ENCODE measurements at regions not wholly inside any gene's neighbourhood (a gene's known extent, or its start where the extent isn't known, plus 50 kb on each side); places are given as distances from the start of the nearest gene placed in this dataset.

DNA sequence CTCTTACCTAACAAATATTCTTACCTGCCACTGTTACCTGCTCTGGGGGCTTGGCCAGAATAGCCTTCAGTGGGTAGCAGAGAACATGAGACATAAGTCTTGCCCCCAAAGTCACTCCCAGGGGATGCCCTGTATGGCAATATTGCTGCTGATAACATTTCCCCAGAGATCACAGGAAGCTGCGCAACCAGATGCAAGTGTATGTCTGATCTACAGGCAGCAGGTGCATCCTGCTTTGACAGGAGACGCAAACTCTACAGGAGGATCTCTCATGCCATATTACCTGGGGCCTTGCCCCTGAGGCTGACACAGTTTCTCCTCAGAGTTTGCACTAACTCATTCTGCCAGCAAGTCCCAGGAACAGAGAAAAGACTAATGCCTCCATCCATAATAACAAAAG lies 174.4 kb upstream of the LPP start:
- Histone ChIP-seq H3K36me3 (no peaks in the 10 kb centered on the region), H3K4me3 (ENCODE audit: low read depth, low read length) (no peak overlapping the region), H3K27me3 (ENCODE audit: insufficient read depth, low read depth, severe bottlenecking) (no peaks in the 10 kb centered on the region), H3K9me3 (ENCODE audit: severe bottlenecking) (no peaks in the 10 kb centered on the region), H3K27ac (no peak overlapping the region)
- TF ChIP-seq, protein P1, sequence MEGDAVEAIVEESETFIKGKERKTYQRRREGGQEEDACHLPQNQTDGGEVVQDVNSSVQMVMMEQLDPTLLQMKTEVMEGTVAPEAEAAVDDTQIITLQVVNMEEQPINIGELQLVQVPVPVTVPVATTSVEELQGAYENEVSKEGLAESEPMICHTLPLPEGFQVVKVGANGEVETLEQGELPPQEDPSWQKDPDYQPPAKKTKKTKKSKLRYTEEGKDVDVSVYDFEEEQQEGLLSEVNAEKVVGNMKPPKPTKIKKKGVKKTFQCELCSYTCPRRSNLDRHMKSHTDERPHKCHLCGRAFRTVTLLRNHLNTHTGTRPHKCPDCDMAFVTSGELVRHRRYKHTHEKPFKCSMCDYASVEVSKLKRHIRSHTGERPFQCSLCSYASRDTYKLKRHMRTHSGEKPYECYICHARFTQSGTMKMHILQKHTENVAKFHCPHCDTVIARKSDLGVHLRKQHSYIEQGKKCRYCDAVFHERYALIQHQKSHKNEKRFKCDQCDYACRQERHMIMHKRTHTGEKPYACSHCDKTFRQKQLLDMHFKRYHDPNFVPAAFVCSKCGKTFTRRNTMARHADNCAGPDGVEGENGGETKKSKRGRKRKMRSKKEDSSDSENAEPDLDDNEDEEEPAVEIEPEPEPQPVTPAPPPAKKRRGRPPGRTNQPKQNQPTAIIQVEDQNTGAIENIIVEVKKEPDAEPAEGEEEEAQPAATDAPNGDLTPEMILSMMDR (IDR thresholded peaks at IDR 0.05; ENCODE audit: low read depth, low read length) = no peak
- DNase-seq = no peak

DNA sequence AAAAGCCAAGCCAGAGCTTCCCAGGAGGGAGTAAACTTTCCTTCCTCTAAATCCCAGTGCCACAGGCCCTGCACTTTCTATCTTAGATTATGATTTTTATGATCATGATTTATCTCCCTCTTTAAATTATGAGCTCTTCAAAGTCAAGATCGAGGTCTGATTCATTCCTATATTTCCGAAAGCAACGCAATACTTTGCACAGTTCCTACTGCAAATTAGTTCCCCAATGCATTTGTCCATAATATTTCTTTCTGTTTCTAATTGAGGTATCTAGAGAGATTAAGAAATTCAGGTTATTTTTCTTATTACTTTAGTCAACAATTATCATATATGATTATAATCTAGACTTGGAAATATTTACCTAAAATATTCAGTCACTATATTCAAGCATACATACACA lies 173.1 kb upstream of the LPP start:
- TF ChIP-seq, protein P1 (IDR thresholded peaks at IDR 0.05; ENCODE audit: low read depth, low read length) = no peak
- Histone ChIP-seq H3K27me3 (ENCODE audit: insufficient read depth, low read depth, severe bottlenecking) (no peaks in the 10 kb centered on the region), H3K9me3 (ENCODE audit: severe bottlenecking) (no peaks in the 10 kb centered on the region), H3K4me3 (ENCODE audit: low read depth, low read length) (no peak overlapping the region), H3K36me3 (no peaks in the 10 kb centered on the region), H3K27ac (no peak overlapping the region)
- no peak for DNase-seq

DNA sequence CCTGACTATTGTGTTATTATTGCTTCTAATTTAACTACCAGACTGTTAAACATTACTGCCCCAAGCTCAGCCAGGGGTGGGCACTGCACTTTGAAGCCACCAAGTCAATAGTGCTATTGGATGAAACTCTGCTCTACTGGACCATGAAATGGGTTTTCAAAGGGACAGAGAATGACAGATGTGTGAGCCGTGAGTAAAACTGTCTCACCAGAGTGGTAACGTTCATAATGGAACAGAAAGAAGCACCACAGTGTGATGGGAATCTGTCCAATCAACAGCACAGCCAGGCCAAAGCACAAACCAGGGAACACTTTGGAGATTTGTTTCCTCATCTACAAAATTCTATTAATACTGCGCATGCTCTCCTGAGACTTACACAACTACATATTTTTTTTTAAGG lies 171.8 kb upstream of the LPP start:
- H3K9me3 ChIP-seq (ENCODE audit: severe bottlenecking) = no peaks in the 10 kb centered on the region
- TF ChIP-seq, protein P1 (IDR thresholded peaks at IDR 0.05; ENCODE audit: low read depth, low read length) = no peak
- no peak overlapping the region for H3K27ac ChIP-seq
- no peak overlapping the region for H3K4me3 ChIP-seq (ENCODE audit: low read depth, low read length)
- H3K27me3 ChIP-seq (ENCODE audit: insufficient read depth, low read depth, severe bottlenecking) = no peaks in the 10 kb centered on the region
- no peak for DNase-seq
- no peaks in the 10 kb centered on the region for H3K36me3 ChIP-seq

DNA sequence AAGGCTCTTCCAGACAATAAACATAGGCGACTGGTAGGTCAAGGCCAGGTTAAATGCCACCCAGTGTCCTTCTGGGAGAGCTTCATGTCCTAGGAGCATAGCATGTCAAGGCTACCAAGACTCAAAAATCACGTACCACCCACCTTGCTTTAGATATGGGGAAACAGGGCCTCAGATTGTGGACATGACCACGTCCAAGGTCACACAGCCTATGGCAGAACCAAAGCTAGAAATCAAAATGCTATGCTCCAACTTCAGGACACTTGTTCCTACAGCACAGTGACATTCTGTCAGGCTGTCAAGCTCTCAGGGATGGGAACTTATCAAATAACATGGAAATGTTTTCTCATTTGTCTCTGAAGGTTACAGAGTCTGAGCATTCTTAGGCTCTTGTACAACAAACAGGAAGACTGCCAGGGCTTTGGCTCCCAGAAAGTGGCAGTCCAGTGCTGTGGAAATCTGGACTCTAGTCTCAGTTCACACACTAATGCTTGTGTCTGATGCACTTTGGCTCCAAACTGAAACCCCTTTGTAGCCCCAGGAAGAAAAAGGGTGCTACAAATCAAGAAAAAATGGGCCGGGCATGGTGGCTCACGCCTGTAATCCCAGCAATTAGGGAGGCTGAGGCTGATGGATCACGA lies 170.4 kb upstream of the LPP start:
- no peaks in the 10 kb centered on the region for H3K36me3 ChIP-seq
- no peaks in the 10 kb centered on the region for H3K27me3 ChIP-seq (ENCODE audit: insufficient read depth, low read depth, severe bottlenecking)
- H3K27ac ChIP-seq = no peak overlapping the region
- DNase-seq = no peak
- no peak overlapping the region for H3K4me3 ChIP-seq (ENCODE audit: low read depth, low read length)
- H3K9me3 ChIP-seq (ENCODE audit: severe bottlenecking) = no peaks in the 10 kb centered on the region
- TF ChIP-seq, protein P1 (IDR thresholded peaks at IDR 0.05; ENCODE audit: low read depth, low read length) = no peak

DNA sequence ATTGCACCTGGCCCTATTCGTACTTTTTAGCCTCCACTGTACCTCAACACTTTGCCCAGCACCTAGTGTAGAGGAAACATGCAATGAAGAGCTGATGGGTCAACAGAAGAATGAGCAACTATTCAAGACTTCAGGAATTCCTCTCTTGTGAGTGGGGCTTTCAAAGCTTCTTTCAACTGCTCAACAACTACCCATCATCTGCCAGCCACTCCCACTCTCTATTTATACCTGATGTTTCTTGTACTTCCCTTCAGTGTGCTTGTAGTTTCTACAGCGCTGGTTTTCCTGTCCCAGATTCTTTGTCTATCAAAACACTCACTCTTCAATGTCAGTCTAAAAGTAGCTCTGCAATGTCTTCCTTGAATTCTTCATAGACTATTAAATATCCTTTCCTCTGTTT lies 168.3 kb upstream of the LPP start:
- H3K36me3 ChIP-seq = no peaks in the 10 kb centered on the region
- H3K27ac ChIP-seq = no peak overlapping the region
- DNase-seq = no peak
- H3K9me3 ChIP-seq (ENCODE audit: severe bottlenecking) = no peaks in the 10 kb centered on the region
- TF ChIP-seq, protein P1 (IDR thresholded peaks at IDR 0.05; ENCODE audit: low read depth, low read length) = no peak
- H3K4me3 ChIP-seq (ENCODE audit: low read depth, low read length) = no peak overlapping the region
- H3K27me3 ChIP-seq (ENCODE audit: insufficient read depth, low read depth, severe bottlenecking) = no peaks in the 10 kb centered on the region

DNA sequence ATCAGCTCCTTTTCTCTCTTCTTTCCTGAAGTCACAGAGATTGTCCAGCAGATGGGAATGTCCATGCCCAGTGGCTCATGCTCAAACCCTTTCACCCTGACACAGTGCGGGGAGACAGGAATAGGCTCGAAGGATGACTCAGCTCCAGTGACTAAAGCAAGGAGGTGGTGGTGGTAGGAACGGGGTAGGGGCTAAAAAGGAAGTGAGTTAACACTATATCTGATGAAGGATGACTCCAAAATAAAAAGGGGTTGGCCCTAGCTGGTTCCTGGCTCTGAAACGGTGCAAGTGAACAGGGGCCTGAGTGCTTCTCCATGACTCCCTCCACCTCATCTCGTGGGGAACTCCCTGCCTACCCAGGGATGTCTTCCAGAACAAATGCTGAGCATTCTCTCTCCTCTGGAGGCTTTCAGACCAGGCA lies 167.4 kb upstream of the LPP start:
- no peak overlapping the region for H3K4me3 ChIP-seq (ENCODE audit: low read depth, low read length)
- no peak overlapping the region for H3K27ac ChIP-seq
- H3K9me3 ChIP-seq (ENCODE audit: severe bottlenecking) = no peaks in the 10 kb centered on the region
- no peak for DNase-seq
- TF ChIP-seq, protein P1 (IDR thresholded peaks at IDR 0.05; ENCODE audit: low read depth, low read length) = no peak
- H3K27me3 ChIP-seq (ENCODE audit: insufficient read depth, low read depth, severe bottlenecking) = no peaks in the 10 kb centered on the region
- no peaks in the 10 kb centered on the region for H3K36me3 ChIP-seq

Data from WERI-Rb-1 (cell line).